Right kidney (tissue), 1 donor: ENCODE measurements at regions not wholly inside any gene's neighbourhood (a gene's known extent, or its start where the extent isn't known, plus 50 kb on each side); places are given as distances from the start of the nearest gene placed in this dataset.

Experiments used
- DNase-seq: peaks from one replicate; pipeline ENCODE4 v3.0.0-alpha.2; 2016

GRCh38 chr12:4015225-4016091 lies 142.3 kb upstream of the PARP11 start:
- DNase-seq, result no peak

- DNase-seq, result no peak
Measured at GRCh38 chr12:4014858-4015224, 141.6 kb upstream of the PARP11 start.

- no peak for DNase-seq
Measured at GRCh38 chr12:4014444-4014843, 141.2 kb upstream of the PARP11 start.

DNA sequence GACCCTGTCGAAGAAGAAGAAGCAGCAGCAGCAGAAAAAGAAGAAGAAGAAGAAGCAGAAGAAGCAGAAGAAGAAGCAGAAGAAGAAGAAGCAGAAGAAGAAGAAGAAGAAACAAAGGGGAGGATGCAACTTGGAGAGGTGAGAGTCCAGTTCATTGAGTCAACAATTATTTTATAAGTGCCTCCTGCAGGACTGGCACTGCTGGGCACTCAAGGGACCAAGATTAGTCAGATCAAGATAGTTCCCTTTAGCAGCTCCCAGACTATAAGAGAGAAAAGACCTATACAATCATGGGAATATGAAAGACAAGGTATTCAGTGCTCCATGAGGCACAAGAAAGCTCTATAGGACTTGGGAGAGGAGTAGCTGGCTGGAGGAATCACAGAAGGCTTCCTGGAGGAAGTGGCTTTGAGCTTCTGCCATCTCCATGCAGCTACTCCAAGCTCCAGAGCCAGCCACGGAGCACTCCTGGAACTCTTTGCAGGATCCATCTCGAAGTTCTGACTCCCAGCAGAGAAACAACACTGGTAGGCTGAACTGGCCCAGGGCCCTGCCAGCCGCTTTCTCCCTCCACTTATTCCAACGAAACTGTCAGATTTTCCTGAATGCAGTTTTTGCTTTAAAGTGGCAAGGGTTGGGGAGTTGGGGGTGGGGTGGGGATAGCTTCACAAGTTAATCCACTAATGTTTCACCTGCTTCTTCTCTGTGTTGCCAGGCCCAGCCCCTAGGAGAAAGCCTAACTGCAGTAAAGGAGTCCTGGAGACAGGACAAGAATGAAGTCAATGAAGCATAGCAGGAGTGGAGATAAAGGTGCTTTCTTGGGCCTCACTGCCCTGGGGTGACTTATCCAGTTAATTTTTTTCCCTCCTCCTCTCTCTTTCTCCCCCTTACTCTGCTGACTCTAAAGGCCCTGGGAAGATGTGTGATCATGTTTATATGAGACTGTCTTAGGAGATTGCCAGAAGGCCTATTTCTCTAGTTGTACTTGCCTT lies 140.1 kb upstream of the PARP11 start:
- no peak for DNase-seq

GRCh38 chr12:4012073-4012472 lies 138.9 kb upstream of the PARP11 start:
- DNase-seq, result no peak

GRCh38 chr12:4011597-4011996 lies 138.4 kb upstream of the PARP11 start:
- no peak for DNase-seq

- DNase-seq, result peak; percentile 4
Measured at GRCh38 chr12:4009979-4010704, 136.9 kb upstream of the PARP11 start.

DNA sequence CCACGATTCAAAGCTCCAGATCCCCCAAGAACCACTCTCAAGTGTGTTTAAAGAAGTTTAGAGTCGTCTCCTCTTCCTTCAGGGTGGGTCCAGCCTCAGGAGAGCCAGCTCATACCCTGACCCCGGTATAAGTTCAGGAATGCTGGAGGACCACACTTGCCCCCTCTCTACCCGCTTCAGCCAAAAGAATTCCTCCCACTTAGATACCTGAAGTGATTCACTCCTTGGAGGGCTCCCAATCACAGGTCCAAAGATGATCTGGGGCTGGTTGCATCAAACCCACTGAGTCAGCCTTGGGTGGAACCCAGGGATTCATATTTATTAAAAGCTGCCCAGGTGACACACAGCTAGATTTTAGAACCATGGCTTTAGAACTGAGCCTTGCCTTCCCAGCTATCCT lies 133.5 kb upstream of the PARP11 start:
- no peak for DNase-seq

GRCh38 chr12:4005851-4006430 lies 132.7 kb upstream of the PARP11 start:
- no peak for DNase-seq

DNA sequence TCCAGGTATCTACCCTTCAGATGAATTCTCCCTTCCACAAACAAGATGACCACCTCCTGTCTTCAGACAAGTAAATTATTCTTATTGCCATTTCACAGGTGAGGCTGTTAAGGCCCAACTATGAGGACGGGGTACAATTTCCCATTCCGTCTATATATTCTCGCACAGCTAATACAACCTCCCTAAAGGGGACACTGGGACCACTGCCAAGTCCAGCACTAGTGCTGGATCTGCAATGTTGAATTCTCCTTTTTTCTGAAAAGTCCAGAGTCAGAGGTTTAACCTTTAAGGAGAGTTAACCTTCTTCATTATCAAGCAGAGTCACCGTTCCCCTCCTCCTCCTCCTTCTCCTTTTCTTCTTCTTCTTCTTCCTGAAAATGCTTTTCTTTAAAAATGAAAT lies 130.4 kb upstream of the PARP11 start:
- DNase-seq, result no peak

DNA sequence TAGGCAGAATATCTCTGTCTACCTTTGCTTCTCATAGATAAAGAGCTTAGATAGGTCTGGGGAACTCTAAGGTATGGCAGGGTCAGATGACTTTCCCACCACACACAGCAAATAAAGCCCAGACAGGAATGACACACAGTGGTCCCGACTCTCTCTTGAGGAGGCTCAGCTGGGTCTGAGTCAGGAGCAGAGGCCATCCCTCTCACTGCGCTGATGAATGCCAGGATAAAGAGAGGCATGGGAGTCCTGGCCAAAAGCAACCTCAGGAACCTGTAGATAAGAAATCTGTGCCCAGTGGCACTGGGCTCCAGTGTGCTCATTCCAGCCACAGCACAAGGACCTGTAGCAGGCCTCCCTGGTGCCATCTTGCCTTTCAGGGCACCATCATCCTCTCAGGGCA lies 129.4 kb upstream of the PARP11 start:
- DNase-seq, result no peak

GRCh38 chr12:4001841-4002240 lies 128.6 kb upstream of the PARP11 start:
- no peak for DNase-seq

DNA sequence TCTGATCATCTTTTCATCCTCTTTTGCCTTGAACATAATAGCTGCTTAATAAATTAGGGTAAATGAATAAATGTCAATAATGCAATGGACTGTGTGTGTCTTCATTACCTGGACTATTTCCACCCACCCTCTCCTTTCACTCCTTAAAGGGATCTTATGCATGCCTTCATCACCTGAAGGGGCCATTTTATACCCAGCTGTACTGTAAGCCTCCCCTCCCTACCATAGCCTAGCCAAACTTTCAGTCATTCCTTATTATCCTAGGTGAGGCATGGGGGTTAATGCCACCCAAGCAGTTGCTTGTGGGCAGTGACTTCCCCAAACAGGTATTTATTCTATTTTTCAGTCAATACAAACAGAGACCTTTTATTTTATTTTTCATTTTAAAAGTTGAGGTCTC lies 127.8 kb upstream of the PARP11 start:
- no peak for DNase-seq

DNA sequence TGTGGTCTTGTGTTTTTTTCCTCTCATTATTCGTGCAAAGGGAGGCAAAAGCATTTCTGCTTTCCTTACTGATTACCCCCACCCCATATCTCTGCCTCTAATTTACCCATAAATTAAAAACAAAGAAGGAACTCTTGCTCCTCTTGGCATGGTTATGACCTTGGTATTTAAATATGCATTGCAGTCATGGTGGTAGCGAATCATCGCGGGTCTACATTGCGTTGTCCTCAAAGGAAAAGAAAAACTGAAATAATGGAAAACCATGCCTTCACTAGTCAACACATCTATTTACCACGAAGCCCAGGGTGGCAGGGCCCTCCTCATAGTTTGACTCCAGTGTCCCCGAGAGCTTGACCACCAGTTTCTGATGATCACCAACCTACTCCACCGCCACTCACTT lies 126.7 kb upstream of the PARP11 start:
- no peak for DNase-seq

DNA sequence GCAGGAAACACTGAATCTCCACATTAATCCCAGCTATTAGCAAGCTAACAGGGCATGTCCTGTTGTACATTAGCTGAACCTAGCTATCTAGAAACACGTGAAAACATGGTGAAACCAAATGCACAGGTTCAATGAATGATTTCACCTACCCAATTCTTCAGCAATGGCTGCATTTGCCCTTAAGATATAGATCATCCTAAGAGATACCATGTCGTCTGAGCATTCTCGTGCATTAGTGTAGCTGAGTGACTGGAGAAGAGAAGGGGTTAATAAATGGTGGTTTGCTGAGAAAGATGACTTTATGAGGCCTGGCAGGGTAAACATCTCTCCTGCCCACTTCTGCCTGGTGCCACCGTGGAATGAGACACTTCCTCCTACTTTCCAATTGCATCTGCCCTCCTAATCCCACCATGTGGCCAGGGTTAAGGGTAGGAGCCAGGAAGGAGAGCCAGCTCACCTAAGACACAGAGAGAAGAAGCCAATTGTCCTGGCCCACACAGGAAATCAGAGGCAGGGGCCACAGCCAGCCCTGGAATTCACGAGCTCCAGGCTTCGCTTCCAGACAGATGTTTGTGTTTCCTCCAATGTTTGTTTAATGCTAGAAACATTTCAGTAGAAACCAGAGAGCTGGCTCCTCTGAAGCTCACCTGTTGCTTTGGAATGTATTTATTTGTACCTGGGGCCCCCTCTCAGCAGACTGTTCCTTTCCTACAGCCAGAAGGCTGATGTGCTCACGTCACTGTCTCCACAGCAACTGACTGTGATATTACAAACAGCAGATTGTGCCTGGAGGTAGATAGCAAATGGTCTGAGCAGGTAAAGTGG lies 126.0 kb upstream of the PARP11 start:
- no peak for DNase-seq

- no peak for DNase-seq
Measured at GRCh38 chr12:3998397-3998796, 125.2 kb upstream of the PARP11 start.

- peak; percentile 22 for DNase-seq
Measured at GRCh38 chr12:3996322-3996721, 123.1 kb upstream of the PARP11 start.

DNA sequence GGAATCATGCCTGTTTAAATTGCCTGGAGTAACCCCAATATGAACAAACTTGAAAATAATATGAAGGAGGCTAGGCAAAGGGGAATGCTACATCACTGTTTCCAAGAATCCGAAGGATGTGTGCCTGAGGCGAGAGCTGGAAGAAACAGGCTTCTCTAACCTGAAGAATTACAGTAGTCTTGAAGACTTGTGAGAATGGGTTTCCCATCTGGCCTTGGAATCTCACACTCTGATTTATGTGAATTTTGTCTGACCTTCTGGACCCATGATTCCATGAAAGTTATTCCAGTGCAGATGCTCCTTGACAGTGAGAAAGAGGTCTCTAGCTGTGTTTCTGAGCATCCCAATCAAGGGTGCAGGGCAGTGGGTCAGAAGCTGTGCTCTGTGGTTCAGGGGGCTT lies 122.1 kb upstream of the PARP11 start:
- no peak for DNase-seq

DNA sequence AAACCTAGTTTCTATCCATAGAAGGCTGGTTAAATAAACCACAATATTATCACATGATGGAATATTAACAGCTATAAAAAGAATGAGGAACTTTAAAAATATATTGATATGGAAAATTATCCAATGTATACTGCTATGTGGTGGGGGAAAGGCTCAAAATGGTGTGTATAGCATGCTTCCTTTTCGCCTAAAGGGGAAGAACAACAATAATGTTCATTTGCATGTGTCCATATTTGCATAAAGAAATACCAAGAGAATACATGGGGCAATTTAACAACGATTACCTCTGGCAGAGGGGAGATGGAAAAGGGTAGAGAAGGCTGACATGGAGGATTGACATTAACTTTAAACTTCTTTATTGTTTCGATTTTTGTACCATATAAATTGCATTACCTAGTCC lies 121.3 kb upstream of the PARP11 start:
- no peak for DNase-seq

GRCh38 chr12:3992945-3993344 lies 119.7 kb upstream of the PARP11 start:
- DNase-seq, result no peak

GRCh38 chr12:3991798-3992580 lies 118.8 kb upstream of the PARP11 start:
- DNase-seq, result no peak
